ENCODE measurements at regions not wholly inside any gene's neighbourhood (a gene's known extent, or its start where the extent isn't known, plus 50 kb on each side); places are given as distances from the start of the nearest gene placed in this dataset.

- Histone ChIP-seq H3K4me1 (ENCODE audit: control insufficient read depth, insufficient read depth, low read depth, low read length) (no peaks in the 10 kb centered on the region), H2BK12ac (ENCODE audit: low read length in 2 of 2) (no peak overlapping the region), H2AK5ac (ENCODE audit: low read length, severe bottlenecking) (no peak overlapping the region), H3K18ac (ENCODE audit: low read depth in 1 of 2, low read length in 2 of 2) (no peak overlapping the region), H3K9ac (ENCODE audit: low read length) (no peak overlapping the region), H3K27ac (ENCODE audit: low read length, poor library complexity, severe bottlenecking) (no peak overlapping the region), H3K14ac (ENCODE audit: low read length in 2 of 2) (no peak overlapping the region), H2BK5ac (ENCODE audit: low read depth, low read length, poor library complexity, severe bottlenecking) (no peak overlapping the region), H3K23ac (ENCODE audit: low read length in 2 of 2) (no peak overlapping the region), H3K9me3 (ENCODE audit: control insufficient read depth, low read length) (no peaks in the 10 kb centered on the region), H4K91ac (ENCODE audit: low read length) (no peak overlapping the region), H3K79me1 (replicated peaks; ENCODE audit: low read length, poor library complexity, severe bottlenecking) (no peaks in the 10 kb centered on the region), H4K8ac (ENCODE audit: low read length) (no peak overlapping the region), H3K27me3 (ENCODE audit: control insufficient read depth in 1 of 2, insufficient read depth in 1 of 2, low read length in 2 of 2) (peaks cover 4 to 20% of the 10 kb centered on the region in 2 experiments), H2AFZ (ENCODE audit: low read depth, low read length) (no peak overlapping the region), H2BK15ac (ENCODE audit: low read depth, poor library complexity, severe bottlenecking) (no peak overlapping the region), H2BK120ac (ENCODE audit: low read depth, low read length) (no peak overlapping the region), H3K36me3 (ENCODE audit: control insufficient read depth in 1 of 2, insufficient read depth in 2 of 2, low read depth in 1 of 2, low read length in 2 of 2) (no peaks in the 10 kb centered on the region), H3K4me2 (ENCODE audit: low read length, poor library complexity, severe bottlenecking) (no peak overlapping the region), H3K4me3 (ENCODE audit: insufficient read depth in 1 of 2, low read depth in 1 of 2, low read length in 2 of 2) (no peak overlapping the region), H3K4ac (ENCODE audit: low read depth in 1 of 2, low read length in 2 of 2) (no peak overlapping the region)
- DNase-seq: no peak
- 100% methylated on average over 1 of the region's 1 CpG for WGBS
Measured at GRCh38 chr10:2962194-2962593, 105.2 kb upstream of the PFKP start.

GRCh38 chr10:2958659-2959058 lies 108.7 kb upstream of the PFKP start:
- Histone ChIP-seq H3K14ac (ENCODE audit: low read length in 2 of 2) (no peak overlapping the region), H3K9me3 (ENCODE audit: control insufficient read depth, low read length) (no peaks in the 10 kb centered on the region), H3K79me1 (replicated peaks; ENCODE audit: low read length, poor library complexity, severe bottlenecking) (no peaks in the 10 kb centered on the region), H2BK120ac (ENCODE audit: low read depth, low read length) (no peak overlapping the region), H2AK5ac (ENCODE audit: low read length, severe bottlenecking) (no peak overlapping the region), H3K23ac (ENCODE audit: low read length in 2 of 2) (no peak overlapping the region), H2BK12ac (ENCODE audit: low read length in 2 of 2) (no peak overlapping the region), H2BK15ac (ENCODE audit: low read depth, poor library complexity, severe bottlenecking) (no peak overlapping the region), H3K36me3 (ENCODE audit: control insufficient read depth in 1 of 2, insufficient read depth in 2 of 2, low read depth in 1 of 2, low read length in 2 of 2) (no peaks in the 10 kb centered on the region), H3K4me2 (ENCODE audit: low read length, poor library complexity, severe bottlenecking) (no peak overlapping the region), H3K4me3 (ENCODE audit: insufficient read depth in 1 of 2, low read depth in 1 of 2, low read length in 2 of 2) (no peak overlapping the region), H2AFZ (ENCODE audit: low read depth, low read length) (no peak overlapping the region), H3K18ac (ENCODE audit: low read depth in 1 of 2, low read length in 2 of 2) (no peak overlapping the region), H3K9ac (ENCODE audit: low read length) (no peak overlapping the region), H2BK5ac (ENCODE audit: low read depth, low read length, poor library complexity, severe bottlenecking) (no peak overlapping the region), H4K8ac (ENCODE audit: low read length) (no peak overlapping the region), H3K4ac (ENCODE audit: low read depth in 1 of 2, low read length in 2 of 2) (no peak overlapping the region), H3K4me1 (ENCODE audit: control insufficient read depth, insufficient read depth, low read depth, low read length) (no peaks in the 10 kb centered on the region), H4K91ac (ENCODE audit: low read length) (no peak overlapping the region), H3K27ac (ENCODE audit: low read length, poor library complexity, severe bottlenecking) (no peak overlapping the region), H3K27me3 (ENCODE audit: control insufficient read depth in 1 of 2, insufficient read depth in 1 of 2, low read length in 2 of 2) (peaks cover 0 to 13% of the 10 kb centered on the region in 2 experiments)
- WGBS: 73% methylated on average over 5 of the region's 6 CpGs
- no peak for DNase-seq

- DNase-seq: no peak
- peaks cover 0 to 13% of the 10 kb centered on the region in 2 experiments for H3K27me3 ChIP-seq (ENCODE audit: control insufficient read depth in 1 of 2, insufficient read depth in 1 of 2, low read length in 2 of 2)
Measured at GRCh38 chr10:2957785-2958184, 109.6 kb upstream of the PFKP start.

GRCh38 chr10:2955064-2955463 lies 112.3 kb upstream of the PFKP start:
- Histone ChIP-seq H3K79me1 (replicated peaks; ENCODE audit: low read length, poor library complexity, severe bottlenecking) (no peaks in the 10 kb centered on the region), H2BK5ac (ENCODE audit: low read depth, low read length, poor library complexity, severe bottlenecking) (no peak overlapping the region), H3K4me1 (ENCODE audit: control insufficient read depth, insufficient read depth, low read depth, low read length) (peaks cover 3% of the 10 kb centered on the region), H3K23ac (ENCODE audit: low read length in 2 of 2) (no peak overlapping the region), H3K27ac (ENCODE audit: low read length, poor library complexity, severe bottlenecking) (no peak overlapping the region), H3K4me2 (ENCODE audit: low read length, poor library complexity, severe bottlenecking) (no peak overlapping the region), H2BK120ac (ENCODE audit: low read depth, low read length) (no peak overlapping the region), H3K9ac (ENCODE audit: low read length) (no peak overlapping the region), H4K91ac (ENCODE audit: low read length) (no peak overlapping the region), H3K9me3 (ENCODE audit: control insufficient read depth, low read length) (no peaks in the 10 kb centered on the region), H3K36me3 (ENCODE audit: control insufficient read depth in 1 of 2, insufficient read depth in 2 of 2, low read depth in 1 of 2, low read length in 2 of 2) (no peaks in the 10 kb centered on the region), H3K4ac (ENCODE audit: low read depth in 1 of 2, low read length in 2 of 2) (no peak overlapping the region), H4K8ac (ENCODE audit: low read length) (no peak overlapping the region), H3K14ac (ENCODE audit: low read length in 2 of 2) (no peak overlapping the region), H2AK5ac (ENCODE audit: low read length, severe bottlenecking) (no peak overlapping the region), H2AFZ (ENCODE audit: low read depth, low read length) (no peak overlapping the region), H2BK15ac (ENCODE audit: low read depth, poor library complexity, severe bottlenecking) (no peak overlapping the region), H2BK12ac (ENCODE audit: low read length in 2 of 2) (no peak overlapping the region), H3K4me3 (ENCODE audit: insufficient read depth in 1 of 2, low read depth in 1 of 2, low read length in 2 of 2) (no peak overlapping the region), H3K18ac (ENCODE audit: low read depth in 1 of 2, low read length in 2 of 2) (no peak overlapping the region), H3K27me3 (ENCODE audit: control insufficient read depth in 1 of 2, insufficient read depth in 1 of 2, low read length in 2 of 2) (peaks cover 3 to 18% of the 10 kb centered on the region in 2 experiments)
- WGBS: 72% methylated on average over 1 of the region's 1 CpG
- DNase-seq: no peak

More at GRCh38 chr10:2957785-2958184, 109.6 kb upstream of the PFKP start:
- H3K18ac ChIP-seq (ENCODE audit: low read depth in 1 of 2, low read length in 2 of 2): no peak overlapping the region
- no peak overlapping the region for H2AK5ac ChIP-seq (ENCODE audit: low read length, severe bottlenecking)
- no peak overlapping the region for H3K4ac ChIP-seq (ENCODE audit: low read depth in 1 of 2, low read length in 2 of 2)
- H3K4me1 ChIP-seq (ENCODE audit: control insufficient read depth, insufficient read depth, low read depth, low read length): no peaks in the 10 kb centered on the region
- no peak overlapping the region for H3K23ac ChIP-seq (ENCODE audit: low read length in 2 of 2)
- no peak overlapping the region for H3K14ac ChIP-seq (ENCODE audit: low read length in 2 of 2)
- WGBS: 94% methylated on average over 2 of the region's 2 CpGs
- no peaks in the 10 kb centered on the region for H3K36me3 ChIP-seq (ENCODE audit: control insufficient read depth in 1 of 2, insufficient read depth in 2 of 2, low read depth in 1 of 2, low read length in 2 of 2)
- H2BK12ac ChIP-seq (ENCODE audit: low read length in 2 of 2): no peak overlapping the region
- H2BK5ac ChIP-seq (ENCODE audit: low read depth, low read length, poor library complexity, severe bottlenecking): no peak overlapping the region
- no peak overlapping the region for H2AFZ ChIP-seq (ENCODE audit: low read depth, low read length)
- H2BK15ac ChIP-seq (ENCODE audit: low read depth, poor library complexity, severe bottlenecking): no peak overlapping the region
- H3K9ac ChIP-seq (ENCODE audit: low read length): no peak overlapping the region
- no peak overlapping the region for H4K91ac ChIP-seq (ENCODE audit: low read length)
- no peak overlapping the region for H3K4me2 ChIP-seq (ENCODE audit: low read length, poor library complexity, severe bottlenecking)
- no peak overlapping the region for H4K8ac ChIP-seq (ENCODE audit: low read length)
- no peaks in the 10 kb centered on the region for H3K9me3 ChIP-seq (ENCODE audit: control insufficient read depth, low read length)
- no peaks in the 10 kb centered on the region for H3K79me1 ChIP-seq (replicated peaks; ENCODE audit: low read length, poor library complexity, severe bottlenecking)
- H3K27ac ChIP-seq (ENCODE audit: low read length, poor library complexity, severe bottlenecking): no peak overlapping the region
- H3K4me3 ChIP-seq (ENCODE audit: insufficient read depth in 1 of 2, low read depth in 1 of 2, low read length in 2 of 2): no peak overlapping the region
- H2BK120ac ChIP-seq (ENCODE audit: low read depth, low read length): no peak overlapping the region

Measured in mesenchymal stem cell (in vitro differentiated cells and primary cell).